GM18502 (cell line): ENCODE measurements at regions not wholly inside any gene's neighbourhood (a gene's known extent, or its start where the extent isn't known, plus 50 kb on each side); places are given as distances from the start of the nearest gene placed in this dataset.

Source experiments
- ATAC-seq: cut with Tn5 transposase; IDR thresholded peaks from one replicate; pipeline ENCODE4 v1.9.1; 2021; ENCODE audit warnings: mild to moderate bottlenecking; ENCODE audit not compliant: unreplicated experiment, poor library complexity

- ATAC-seq: no peak
These were observed 273.9 kb downstream of the HAPSTR1 start for GRCh38 chr16:9365370-9365728.

GRCh38 chr16:9366048-9366969 is 274.9 kb downstream of the HAPSTR1 start:
- no peak for ATAC-seq

DNA sequence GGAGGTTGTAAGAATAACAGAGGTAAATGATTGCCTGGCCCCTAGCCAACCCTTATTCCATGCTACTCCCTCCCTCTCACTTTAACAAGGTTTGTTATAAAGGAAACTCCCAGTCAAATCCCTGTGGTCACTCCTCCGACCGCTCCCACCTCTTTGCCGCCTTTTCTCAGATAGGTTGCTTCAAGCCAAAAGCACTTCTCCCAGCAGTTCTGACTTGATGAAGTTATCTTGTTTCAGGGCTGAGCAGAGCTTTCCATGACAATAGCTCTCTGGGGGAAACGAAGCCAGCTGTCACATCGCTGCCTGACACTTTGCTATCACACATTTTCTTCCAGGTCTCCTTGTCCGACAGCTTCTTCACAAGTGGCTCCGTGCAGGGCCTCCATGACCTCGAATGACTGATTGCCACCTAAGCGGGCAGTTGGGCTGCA is 278.6 kb downstream of the HAPSTR1 start:
- ATAC-seq: no peak

GRCh38 chr16:9371713-9372448 is 280.4 kb downstream of the HAPSTR1 start:
- ATAC-seq: no peak

- no peak for ATAC-seq
These were observed 281.8 kb downstream of the HAPSTR1 start for GRCh38 chr16:9372934-9373890.

GRCh38 chr16:9374061-9374460 is 282.6 kb downstream of the HAPSTR1 start:
- ATAC-seq: no peak

GRCh38 chr16:9378876-9379275 is 287.4 kb downstream of the HAPSTR1 start:
- no peak for ATAC-seq

DNA sequence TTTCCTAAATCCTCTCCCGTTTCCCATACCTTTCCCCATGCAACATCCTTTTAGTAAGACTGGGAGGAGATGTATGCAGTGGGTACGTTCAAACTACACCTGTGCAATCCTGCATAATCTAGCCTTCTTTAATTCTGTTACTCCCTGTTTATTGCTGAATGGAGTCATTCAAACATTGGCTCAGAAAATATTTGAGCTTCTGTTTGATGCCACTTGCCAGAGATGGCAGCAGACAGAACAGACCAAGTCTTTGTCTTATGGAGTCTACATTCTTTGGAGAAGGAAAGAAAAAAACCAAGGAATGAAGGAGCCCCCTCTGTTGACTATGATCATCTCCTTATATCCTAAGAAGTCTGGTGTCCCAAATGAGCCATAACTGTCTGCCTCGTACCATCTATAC is 288.8 kb downstream of the HAPSTR1 start:
- ATAC-seq: no peak

DNA sequence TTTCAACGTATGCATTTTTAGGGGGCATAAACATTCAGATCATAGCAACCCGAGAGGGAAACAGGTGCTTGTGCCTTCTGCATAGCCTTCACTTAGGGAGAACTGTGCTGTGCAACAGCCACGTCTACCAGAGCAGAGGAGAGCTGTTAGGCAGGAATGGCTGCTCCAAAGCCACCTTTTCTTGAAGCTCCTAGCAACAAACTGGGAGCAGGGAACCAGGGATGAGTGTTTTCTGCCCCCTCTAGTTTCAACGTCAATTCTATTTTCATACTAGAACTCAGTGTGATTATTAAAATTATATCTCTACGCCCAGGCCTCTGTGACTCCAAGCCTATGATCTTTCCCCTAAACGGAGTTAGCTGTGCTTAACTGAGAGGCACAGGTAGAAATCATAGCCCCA is 290.0 kb downstream of the HAPSTR1 start:
- no peak for ATAC-seq

DNA sequence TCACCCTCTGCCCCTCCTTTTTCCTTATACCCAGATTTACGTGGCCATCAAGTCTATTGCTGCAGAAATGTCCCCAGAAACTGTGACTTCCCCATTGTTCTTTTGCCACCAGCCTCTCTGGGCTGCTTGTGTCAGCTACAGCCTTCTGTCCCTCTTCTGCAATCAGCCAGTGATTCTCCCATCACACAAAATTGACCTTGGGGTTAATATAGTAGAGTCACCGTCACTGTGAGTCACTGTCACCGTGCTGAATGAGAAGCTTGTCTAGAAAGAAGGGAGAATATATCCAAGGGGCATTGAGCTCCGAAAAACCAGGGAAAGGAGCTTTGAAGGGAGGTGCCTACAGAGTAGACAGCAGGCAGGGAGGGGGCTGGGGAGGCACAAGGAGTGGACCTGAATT is 290.5 kb downstream of the HAPSTR1 start:
- ATAC-seq: no peak

DNA sequence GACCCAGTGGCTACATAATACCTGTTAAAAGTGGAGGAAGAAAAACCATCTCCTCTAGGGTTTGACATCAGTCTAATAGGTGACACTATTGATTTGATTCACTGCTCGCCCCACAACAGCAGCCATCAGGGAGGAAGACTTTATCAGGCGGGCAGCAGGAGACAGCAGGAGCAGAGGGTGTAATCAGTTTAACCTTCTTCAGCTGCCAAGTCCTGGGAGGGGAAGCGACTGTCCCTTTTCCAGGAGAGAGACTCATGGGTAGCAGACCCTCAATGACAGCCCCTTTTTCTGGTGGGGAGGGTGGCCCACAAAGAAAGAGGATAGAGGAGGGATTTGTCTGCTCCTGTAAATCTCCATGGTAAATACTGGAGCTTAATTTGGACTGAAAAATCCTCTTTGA is 291.8 kb downstream of the HAPSTR1 start:
- ATAC-seq: no peak

GRCh38 chr16:9384141-9384540 is 292.7 kb downstream of the HAPSTR1 start:
- no peak for ATAC-seq

DNA sequence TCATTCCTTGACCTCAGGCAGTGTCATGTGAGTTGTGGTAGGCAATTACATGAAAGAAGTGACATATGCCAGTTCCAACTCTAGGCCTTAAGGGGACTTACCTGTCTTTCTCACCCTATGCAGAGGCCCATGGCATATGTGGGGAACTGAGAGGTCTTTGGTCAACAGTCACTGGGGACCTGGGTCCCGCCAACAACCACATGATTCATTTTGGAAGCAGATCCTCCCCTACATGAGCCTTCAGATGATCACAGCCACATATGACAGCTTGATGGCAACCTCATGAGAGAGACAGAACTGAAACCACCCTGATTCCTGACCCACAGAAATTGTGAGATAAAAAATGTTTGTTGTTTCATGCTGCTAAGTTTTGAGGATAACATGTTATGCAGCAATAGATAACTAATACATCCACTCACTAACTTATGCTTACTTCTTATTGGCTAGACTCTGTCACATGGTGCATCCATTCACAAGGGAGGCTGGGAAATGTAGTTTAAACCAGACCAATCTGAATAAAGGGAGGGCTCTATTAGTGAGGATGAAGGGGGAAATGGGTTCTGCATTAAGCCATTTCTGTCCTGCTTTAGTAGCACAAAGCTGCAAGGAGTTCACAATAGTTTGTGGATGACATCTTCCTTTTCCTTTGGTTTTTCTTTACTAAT is 298.2 kb downstream of the HAPSTR1 start:
- no peak for ATAC-seq

- ATAC-seq: no peak
These were observed 301.5 kb downstream of the HAPSTR1 start for GRCh38 chr16:9392956-9393355.

DNA sequence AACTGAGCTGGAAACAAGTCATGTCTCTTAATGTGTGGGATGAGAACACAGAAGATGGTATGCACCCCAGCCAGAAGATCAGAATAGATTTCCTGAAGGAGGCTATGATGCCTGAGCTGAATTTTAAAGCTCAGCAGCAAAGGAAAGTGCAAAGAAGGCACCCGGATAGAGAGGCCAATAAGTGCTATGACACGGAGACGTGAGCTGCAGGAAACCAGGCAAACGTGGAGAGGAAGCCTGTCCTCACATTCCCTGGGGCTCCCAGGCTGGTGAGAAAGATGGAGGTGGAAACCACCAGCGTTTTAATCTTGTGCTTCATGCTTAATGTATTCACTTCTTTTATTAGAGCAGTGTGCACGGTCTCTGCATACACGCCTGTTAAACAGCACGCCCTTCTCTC is 302.1 kb downstream of the HAPSTR1 start:
- no peak for ATAC-seq

DNA sequence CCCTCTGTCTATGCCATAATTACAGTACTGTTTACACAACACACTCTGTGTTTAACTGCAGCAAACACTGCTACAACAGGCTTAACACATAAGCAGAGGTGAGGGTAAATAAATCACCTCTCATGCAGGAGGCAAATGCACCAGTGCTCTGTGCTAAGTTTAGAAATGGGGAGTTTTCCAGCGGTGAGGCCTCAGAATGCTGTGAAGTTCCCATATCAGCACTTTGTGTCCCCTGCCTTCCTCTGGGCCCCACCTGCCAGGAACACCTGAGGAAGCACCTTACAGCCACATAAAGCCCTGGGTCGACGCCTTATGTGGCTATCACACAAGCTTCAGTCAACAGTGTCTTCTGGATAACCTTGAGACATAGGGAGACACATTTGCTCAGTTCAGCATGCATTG is 304.5 kb downstream of the HAPSTR1 start:
- no peak for ATAC-seq

GRCh38 chr16:9399573-9399972 is 308.1 kb downstream of the HAPSTR1 start:
- no peak for ATAC-seq

- no peak for ATAC-seq
These were observed 309.7 kb downstream of the HAPSTR1 start for GRCh38 chr16:9401173-9401572.

- ATAC-seq: no peak
These were observed 310.9 kb downstream of the HAPSTR1 start for GRCh38 chr16:9402293-9402860.

DNA sequence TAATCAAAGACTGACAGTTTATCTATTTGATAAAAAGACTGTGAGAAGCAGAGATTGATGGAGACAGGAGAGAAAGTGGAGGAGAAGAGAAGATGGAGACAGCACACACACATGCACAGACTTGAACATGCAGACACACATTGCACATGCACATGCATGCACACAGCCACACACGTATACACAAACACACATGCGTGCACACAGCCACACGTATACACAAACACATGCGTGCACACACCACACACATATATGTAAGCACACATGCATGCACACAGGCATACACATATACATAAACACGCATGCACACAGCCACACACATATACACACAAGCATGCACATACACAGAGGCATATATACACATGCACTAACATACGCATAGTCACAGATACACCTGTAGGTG is 313.4 kb downstream of the HAPSTR1 start:
- no peak for ATAC-seq
